HepG2 (cell line): ENCODE measurements at regions not wholly inside any gene's neighbourhood (a gene's known extent, or its start where the extent isn't known, plus 50 kb on each side); places are given as distances from the start of the nearest gene placed in this dataset.

ENCODE experiments used
- CEBPG ChIP-seq: IDR thresholded peaks from 2 replicates; pipeline ENCODE4 v1.6.1; 2016
- GATAD2A ChIP-seq: IDR thresholded peaks from 2 replicates; pipeline ENCODE4 v1.6.1; 2016
- GPN1 ChIP-seq: sonication (generic); formaldehyde crosslinking; IDR thresholded peaks from 2 replicates; pipeline ENCODE4 v1.5.1; 2020; ENCODE audit warnings: missing genetic modification reagents, borderline replicate concordance
- HNRNPH1 ChIP-seq: fragments of 200-400 bp; formaldehyde crosslinking; optimal IDR thresholded peaks from 2 replicates; pipeline ENCODE3; 2017; ENCODE audit warnings: mild to moderate bottlenecking, low read depth, low read length
- NCOA2 ChIP-seq: sonication (generic); formaldehyde crosslinking; IDR thresholded peaks from 2 replicates; pipeline ENCODE4 v1.8.0; 2022; ENCODE audit warnings: inconsistent platforms
- NFE2L2 ChIP-seq: fragments of 150-350 bp; IDR thresholded peaks from 2 replicates; pipeline ENCODE4 v1.6.1; 2014; ENCODE audit warnings: low read length
- NR2F1 ChIP-seq, 2 experiments: fragments of 450-650 bp in 1 of 2; formaldehyde crosslinking in 1 of 2; IDR thresholded peaks; 2 replicates each; pipeline versions ENCODE4 v1.5.0 to v1.6.1; 2016 to 2020; ENCODE audit warnings: mild to moderate bottlenecking in 1 of 2, missing compliant biosample characterization in 1 of 2, missing genetic modification reagents in 1 of 2, moderate library complexity in 1 of 2
- RAD51 ChIP-seq: fragments of 450-650 bp; IDR thresholded peaks from 2 replicates; pipeline ENCODE4 v1.6.1; 2016; ENCODE audit warnings: borderline replicate concordance
- RFXANK ChIP-seq: IDR thresholded peaks from 2 replicates; pipeline ENCODE4 v1.6.1; 2016
- TBP ChIP-seq: sonication (generic); formaldehyde crosslinking; IDR thresholded peaks from 2 replicates; pipeline ENCODE4 v1.5.0; 2020; ENCODE audit warnings: missing genetic modification reagents
- TCF7L2 ChIP-seq: IDR thresholded peaks from 2 replicates; pipeline ENCODE4 v1.6.1; 2011; ENCODE audit warnings: mild to moderate bottlenecking, low read depth, low read length, moderate library complexity
- TOPORS ChIP-seq: sonication (generic); formaldehyde crosslinking; IDR thresholded peaks from 2 replicates; pipeline ENCODE4 v1.8.0; 2023; ENCODE audit warnings: mild to moderate bottlenecking, missing genetic modification reagents
- ZEB1 ChIP-seq: IDR thresholded peaks from 2 replicates; pipeline ENCODE4 v1.6.1; 2012; ENCODE audit warnings: mild to moderate bottlenecking, low read depth, inconsistent platforms; ENCODE audit not compliant: insufficient replicate concordance
- ZFP37 ChIP-seq: sonication (generic); formaldehyde crosslinking; IDR thresholded peaks from 2 replicates; pipeline ENCODE4 v1.4.0; 2020; ENCODE audit warnings: missing genetic modification reagents, borderline replicate concordance
- ZNF431 ChIP-seq: sonication (generic); formaldehyde crosslinking; IDR thresholded peaks from 2 replicates; pipeline ENCODE4 v1.9.0; 2022; ENCODE audit warnings: missing genetic modification reagents, low read depth, mild to moderate bottlenecking, borderline replicate concordance
- ZNF510 ChIP-seq: sonication (generic); formaldehyde crosslinking; IDR thresholded peaks from 2 replicates; pipeline ENCODE4 v1.4.0; 2020; ENCODE audit warnings: low read depth, mild to moderate bottlenecking, missing genetic modification reagents
- TF ChIP-seq, protein P1 (sequence below): sonication (generic); formaldehyde crosslinking; IDR thresholded peaks from 2 replicates; pipeline ENCODE4 v1.4.0; 2020; ENCODE audit warnings: low read depth, missing genetic modification reagents
- TF ChIP-seq, protein P2 (sequence below): sonication (generic); formaldehyde crosslinking; IDR thresholded peaks from 2 replicates; pipeline ENCODE4 v1.5.0; 2020; ENCODE audit warnings: missing genetic modification reagents
- TF ChIP-seq, protein P3 (sequence below): sonication (generic); formaldehyde crosslinking; IDR thresholded peaks from 2 replicates; pipeline ENCODE4 v1.4.0; 2020; ENCODE audit warnings: low read depth, mild to moderate bottlenecking, missing genetic modification reagents
- TF ChIP-seq, protein P4 (sequence below), 2 experiments: sonication (generic) in 1 of 2; formaldehyde crosslinking in 1 of 2; IDR thresholded peaks; 2 replicates each; pipeline versions ENCODE4 v1.4.0 to v1.6.1; 2016 to 2020; ENCODE audit warnings: borderline replicate concordance in 1 of 2, low read depth in 1 of 2, mild to moderate bottlenecking in 1 of 2, missing genetic modification reagents in 1 of 2

DNA sequence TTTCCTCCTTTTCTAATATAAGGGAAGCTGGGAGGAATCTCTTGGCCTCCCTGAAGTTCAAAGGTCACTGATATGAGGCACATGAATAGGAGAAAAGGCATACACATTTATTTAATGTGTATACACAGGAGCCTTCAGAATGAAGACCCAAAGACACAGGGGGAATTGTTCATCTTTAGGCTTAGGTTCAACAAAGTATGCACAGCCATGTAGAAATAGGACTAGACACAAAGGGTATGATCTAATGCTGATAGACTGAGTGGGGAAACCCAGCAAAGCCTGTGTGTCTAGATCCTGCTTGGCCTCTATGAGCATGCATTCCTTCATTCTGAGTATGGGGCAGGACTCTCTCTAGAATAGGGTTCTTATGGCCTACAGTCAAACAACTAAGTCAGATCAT lies 177.1 kb upstream of the RFC3 start (continued):
- TF ChIP-seq, protein P1, sequence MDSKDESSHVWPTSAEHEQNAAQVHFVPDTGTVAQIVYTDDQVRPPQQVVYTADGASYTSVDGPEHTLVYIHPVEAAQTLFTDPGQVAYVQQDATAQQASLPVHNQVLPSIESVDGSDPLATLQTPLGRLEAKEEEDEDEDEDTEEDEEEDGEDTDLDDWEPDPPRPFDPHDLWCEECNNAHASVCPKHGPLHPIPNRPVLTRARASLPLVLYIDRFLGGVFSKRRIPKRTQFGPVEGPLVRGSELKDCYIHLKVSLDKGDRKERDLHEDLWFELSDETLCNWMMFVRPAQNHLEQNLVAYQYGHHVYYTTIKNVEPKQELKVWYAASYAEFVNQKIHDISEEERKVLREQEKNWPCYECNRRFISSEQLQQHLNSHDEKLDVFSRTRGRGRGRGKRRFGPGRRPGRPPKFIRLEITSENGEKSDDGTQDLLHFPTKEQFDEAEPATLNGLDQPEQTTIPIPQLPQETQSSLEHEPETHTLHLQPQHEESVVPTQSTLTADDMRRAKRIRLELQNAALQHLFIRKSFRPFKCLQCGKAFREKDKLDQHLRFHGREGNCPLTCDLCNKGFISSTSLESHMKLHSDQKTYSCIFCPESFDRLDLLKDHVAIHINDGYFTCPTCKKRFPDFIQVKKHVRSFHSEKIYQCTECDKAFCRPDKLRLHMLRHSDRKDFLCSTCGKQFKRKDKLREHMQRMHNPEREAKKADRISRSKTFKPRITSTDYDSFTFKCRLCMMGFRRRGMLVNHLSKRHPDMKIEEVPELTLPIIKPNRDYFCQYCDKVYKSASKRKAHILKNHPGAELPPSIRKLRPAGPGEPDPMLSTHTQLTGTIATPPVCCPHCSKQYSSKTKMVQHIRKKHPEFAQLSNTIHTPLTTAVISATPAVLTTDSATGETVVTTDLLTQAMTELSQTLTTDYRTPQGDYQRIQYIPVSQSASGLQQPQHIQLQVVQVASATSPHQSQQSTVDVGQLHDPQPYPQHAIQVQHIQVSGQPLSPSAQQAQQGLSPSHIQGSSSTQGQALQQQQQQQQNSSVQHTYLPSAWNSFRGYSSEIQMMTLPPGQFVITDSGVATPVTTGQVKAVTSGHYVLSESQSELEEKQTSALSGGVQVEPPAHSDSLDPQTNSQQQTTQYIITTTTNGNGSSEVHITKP (CRISPR knock-in tag) = no peak
- TF ChIP-seq TOPORS (CRISPR knock-in tag) = no peak
- TF ChIP-seq CEBPG (CRISPR knock-in tag) = no peak
- no peak for TF ChIP-seq RAD51
- no peak for TF ChIP-seq RFXANK (CRISPR knock-in tag)
- TF ChIP-seq, protein P2, sequence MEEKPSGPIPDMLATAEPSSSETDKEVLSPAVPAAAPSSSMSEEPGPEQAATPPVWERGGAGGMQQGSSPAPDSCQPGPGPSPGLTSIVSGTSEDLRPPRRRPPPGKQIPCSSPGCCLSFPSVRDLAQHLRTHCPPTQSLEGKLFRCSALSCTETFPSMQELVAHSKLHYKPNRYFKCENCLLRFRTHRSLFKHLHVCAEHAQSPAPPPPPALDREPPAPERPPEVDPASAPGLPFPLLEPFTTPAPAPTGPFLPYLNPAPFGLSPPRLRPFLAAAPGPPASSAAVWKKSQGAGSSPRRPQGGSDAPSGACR (CRISPR knock-in tag) = no peak
- TF ChIP-seq TCF7L2 = no peak
- TF ChIP-seq NFE2L2 = no peak
- TF ChIP-seq ZFP37 (CRISPR knock-in tag) = no peak
- no peak for TF ChIP-seq NR2F1 (CRISPR knock-in tag; IDR thresholded peaks at IDR 0.05)
- TF ChIP-seq, protein P3, sequence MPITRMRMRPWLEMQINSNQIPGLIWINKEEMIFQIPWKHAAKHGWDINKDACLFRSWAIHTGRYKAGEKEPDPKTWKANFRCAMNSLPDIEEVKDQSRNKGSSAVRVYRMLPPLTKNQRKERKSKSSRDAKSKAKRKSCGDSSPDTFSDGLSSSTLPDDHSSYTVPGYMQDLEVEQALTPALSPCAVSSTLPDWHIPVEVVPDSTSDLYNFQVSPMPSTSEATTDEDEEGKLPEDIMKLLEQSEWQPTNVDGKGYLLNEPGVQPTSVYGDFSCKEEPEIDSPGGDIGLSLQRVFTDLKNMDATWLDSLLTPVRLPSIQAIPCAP = no peak
- peak; percentile 39; the same call in 1 of the 2 replicates for TF ChIP-seq GATAD2A (CRISPR knock-in tag)
- no peak for TF ChIP-seq ZNF510 (CRISPR knock-in tag)
- no peak for TF ChIP-seq TBP
- TF ChIP-seq HNRNPH1 = no peak
- peak; percentile 25; the same call in 1 of the 2 replicates for TF ChIP-seq NCOA2 (CRISPR knock-in tag)
- TF ChIP-seq ZEB1 = no peak
- no peak for TF ChIP-seq ZNF431 (CRISPR knock-in tag)
- no peak for TF ChIP-seq GPN1
- TF ChIP-seq, protein P4, sequence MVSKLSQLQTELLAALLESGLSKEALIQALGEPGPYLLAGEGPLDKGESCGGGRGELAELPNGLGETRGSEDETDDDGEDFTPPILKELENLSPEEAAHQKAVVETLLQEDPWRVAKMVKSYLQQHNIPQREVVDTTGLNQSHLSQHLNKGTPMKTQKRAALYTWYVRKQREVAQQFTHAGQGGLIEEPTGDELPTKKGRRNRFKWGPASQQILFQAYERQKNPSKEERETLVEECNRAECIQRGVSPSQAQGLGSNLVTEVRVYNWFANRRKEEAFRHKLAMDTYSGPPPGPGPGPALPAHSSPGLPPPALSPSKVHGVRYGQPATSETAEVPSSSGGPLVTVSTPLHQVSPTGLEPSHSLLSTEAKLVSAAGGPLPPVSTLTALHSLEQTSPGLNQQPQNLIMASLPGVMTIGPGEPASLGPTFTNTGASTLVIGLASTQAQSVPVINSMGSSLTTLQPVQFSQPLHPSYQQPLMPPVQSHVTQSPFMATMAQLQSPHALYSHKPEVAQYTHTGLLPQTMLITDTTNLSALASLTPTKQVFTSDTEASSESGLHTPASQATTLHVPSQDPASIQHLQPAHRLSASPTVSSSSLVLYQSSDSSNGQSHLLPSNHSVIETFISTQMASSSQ (IDR thresholded peaks at IDR 0.05; ENCODE audit: low read depth) = no peak
- TF ChIP-seq, protein P4 (CRISPR knock-in tag; IDR thresholded peaks at IDR 0.05; ENCODE audit: borderline replicate concordance) = no peak
